Neural progenitor cell (in vitro differentiated cells): ENCODE measurements at regions not wholly inside any gene's neighbourhood (a gene's known extent, or its start where the extent isn't known, plus 50 kb on each side); places are given as distances from the start of the nearest gene placed in this dataset.
A peak's percentile ranks its signal among the peaks of the same experiment; 100 is the strongest.

Experiments used
- DNase-seq: peaks from one replicate; pipeline ENCODE4 v3.0.0-alpha.2; 2016; ENCODE audit warnings: low spot score
- H2AFZ ChIP-seq: fragments of 200-600 bp; sonication (generic); replicated peaks from 2 replicates; pipeline ENCODE4 v1.6.1; 2016; ENCODE audit warnings: antibody characterized with exemption
- H3F3A ChIP-seq: fragments of 200-600 bp; sonication (generic); 2 replicates; pipeline ENCODE4 v1.6.1; 2016; ENCODE audit warnings: antibody characterized with exemption, low read depth
- H3K27ac ChIP-seq: fragments of 200-600 bp; sonication (generic); 2 replicates; pipeline ENCODE4 v1.5.1; 2016; ENCODE audit warnings: mild to moderate bottlenecking
- H3K27me3 ChIP-seq: fragments of 200-600 bp; sonication (generic); 2 replicates; pipeline ENCODE4 v1.6.1; 2016; ENCODE audit warnings: mild to moderate bottlenecking, moderate library complexity
- H3K36me3 ChIP-seq: fragments of 200-600 bp; sonication (generic); 2 replicates; pipeline ENCODE4 v1.5.1; 2016
- H3K4me1 ChIP-seq: fragments of 200-600 bp; sonication (generic); 2 replicates; pipeline ENCODE4 v1.6.1; 2016; ENCODE audit warnings: mixed run types
- H3K4me2 ChIP-seq: fragments of 200-600 bp; sonication (generic); 2 replicates; pipeline ENCODE4 v1.6.1; 2016
- H3K4me3 ChIP-seq: fragments of 200-600 bp; sonication (generic); 2 replicates; pipeline ENCODE4 v1.5.1; 2016
- H3K79me2 ChIP-seq: fragments of 200-600 bp; sonication (generic); 2 replicates; pipeline ENCODE4 v1.6.1; 2016; ENCODE audit warnings: low read depth
- H3K9ac ChIP-seq: fragments of 200-600 bp; sonication (generic); 2 replicates; pipeline ENCODE4 v1.6.1; 2016
- H3K9me3 ChIP-seq: fragments of 200-600 bp; sonication (generic); 2 replicates; pipeline ENCODE4 v1.5.1; 2016; ENCODE audit warnings: low read depth
- H4K20me1 ChIP-seq: fragments of 200-600 bp; sonication (generic); 2 replicates; pipeline ENCODE4 v1.6.1; 2016; ENCODE audit warnings: low read depth
- H3K27ac Mint-ChIP-seq: 3 replicates; pipeline ENCODE4 v1.8.0; 2021; ENCODE audit warnings: mixed read lengths
- H3K27me3 Mint-ChIP-seq: 2 replicates; pipeline ENCODE4 v1.8.0; 2022; ENCODE audit warnings: low read depth, mild to moderate bottlenecking, inconsistent platforms, moderate library complexity, mixed read lengths; ENCODE audit not compliant: insufficient read depth
- H3K36me3 Mint-ChIP-seq: 3 replicates; pipeline ENCODE4 v1.8.0; 2021; ENCODE audit warnings: mixed read lengths
- H3K4me1 Mint-ChIP-seq: 3 replicates; pipeline ENCODE4 v1.8.0; 2021; ENCODE audit warnings: mixed read lengths
- H3K4me3 Mint-ChIP-seq: 3 replicates; pipeline ENCODE4 v1.8.0; 2021; ENCODE audit warnings: mild to moderate bottlenecking, moderate library complexity, mixed read lengths
- H3K9me3 Mint-ChIP-seq: 3 replicates; pipeline ENCODE4 v1.8.0; 2020; ENCODE audit warnings: mixed read lengths
- EZH2 ChIP-seq: fragments of 200-600 bp; sonication (generic); IDR thresholded peaks from 2 replicates; pipeline ENCODE4 v1.6.1; 2017; ENCODE audit warnings: antibody characterized with exemption, mild to moderate bottlenecking, moderate library complexity
- EZH2phosphoT487 ChIP-seq: fragments of 200-600 bp; sonication (generic); IDR thresholded peaks from 2 replicates; pipeline ENCODE4 v1.6.1; 2017; ENCODE audit warnings: antibody characterized with exemption
- TF ChIP-seq, protein P1 (sequence below): fragments of 200-600 bp; sonication (generic); IDR thresholded peaks from 2 replicates; pipeline ENCODE4 v1.5.1; 2017; ENCODE audit warnings: antibody characterized with exemption, mild to moderate bottlenecking

DNA sequence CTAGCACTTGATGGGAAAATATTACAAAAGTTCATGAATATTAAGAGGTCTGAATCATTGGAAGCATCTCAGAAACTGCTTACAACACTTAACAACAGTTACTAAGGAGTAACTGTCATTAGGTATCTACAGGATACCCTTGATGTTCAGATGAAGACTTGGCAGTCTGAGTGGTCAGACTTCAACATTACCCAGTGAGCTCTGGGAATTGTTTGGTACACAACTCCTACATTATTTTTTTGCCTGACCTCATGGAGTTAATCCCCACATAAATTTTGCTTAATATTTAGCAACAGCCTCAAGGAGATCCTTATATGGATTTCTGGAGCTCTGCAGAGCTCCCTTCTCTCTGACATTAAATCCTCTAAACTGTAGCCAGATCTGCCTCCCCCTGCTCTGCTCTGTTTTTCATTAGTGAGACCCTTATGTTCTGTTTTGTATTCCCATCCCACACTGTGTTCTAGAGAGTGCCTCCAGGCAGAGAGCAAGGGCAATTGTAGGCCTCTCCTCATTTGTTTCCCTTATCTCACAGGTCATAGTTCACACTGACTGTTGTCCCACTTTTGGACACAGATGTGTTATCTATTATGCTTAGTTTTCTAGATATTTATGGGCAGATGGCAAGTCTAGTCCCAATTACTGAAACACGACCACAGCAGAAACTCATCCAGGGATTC lies 368.8 kb downstream of the GASK1B start:
- no peak overlapping the region for H3K9ac ChIP-seq
- H3K27me3 ChIP-seq: no peaks in the 10 kb centered on the region
- no peak overlapping the region for H2AFZ ChIP-seq
- no peaks in the 10 kb centered on the region for H3K9me3 ChIP-seq
- no peak overlapping the region for H3K27ac ChIP-seq
- H3K27me3 Mint-ChIP-seq: no peaks in the 10 kb centered on the region
- no peaks in the 10 kb centered on the region for H4K20me1 ChIP-seq
- H3K4me2 ChIP-seq: no peak overlapping the region
- peaks cover 7% of the 10 kb centered on the region for H3K4me1 Mint-ChIP-seq
- no peaks in the 10 kb centered on the region for H3K36me3 ChIP-seq
- H3K4me1 ChIP-seq: no peaks in the 10 kb centered on the region
- no peaks in the 10 kb centered on the region for H3K36me3 Mint-ChIP-seq
- no peak overlapping the region for H3K4me3 Mint-ChIP-seq
- H3F3A ChIP-seq: no peaks in the 10 kb centered on the region
- H3K27ac Mint-ChIP-seq: peak overlapping the region; percentile 67
- no peak overlapping the region for H3K4me3 ChIP-seq
- no peaks in the 10 kb centered on the region for H3K79me2 ChIP-seq
- TF ChIP-seq EZH2 (no peak), EZH2phosphoT487 (no peak)
- TF ChIP-seq, protein P1, sequence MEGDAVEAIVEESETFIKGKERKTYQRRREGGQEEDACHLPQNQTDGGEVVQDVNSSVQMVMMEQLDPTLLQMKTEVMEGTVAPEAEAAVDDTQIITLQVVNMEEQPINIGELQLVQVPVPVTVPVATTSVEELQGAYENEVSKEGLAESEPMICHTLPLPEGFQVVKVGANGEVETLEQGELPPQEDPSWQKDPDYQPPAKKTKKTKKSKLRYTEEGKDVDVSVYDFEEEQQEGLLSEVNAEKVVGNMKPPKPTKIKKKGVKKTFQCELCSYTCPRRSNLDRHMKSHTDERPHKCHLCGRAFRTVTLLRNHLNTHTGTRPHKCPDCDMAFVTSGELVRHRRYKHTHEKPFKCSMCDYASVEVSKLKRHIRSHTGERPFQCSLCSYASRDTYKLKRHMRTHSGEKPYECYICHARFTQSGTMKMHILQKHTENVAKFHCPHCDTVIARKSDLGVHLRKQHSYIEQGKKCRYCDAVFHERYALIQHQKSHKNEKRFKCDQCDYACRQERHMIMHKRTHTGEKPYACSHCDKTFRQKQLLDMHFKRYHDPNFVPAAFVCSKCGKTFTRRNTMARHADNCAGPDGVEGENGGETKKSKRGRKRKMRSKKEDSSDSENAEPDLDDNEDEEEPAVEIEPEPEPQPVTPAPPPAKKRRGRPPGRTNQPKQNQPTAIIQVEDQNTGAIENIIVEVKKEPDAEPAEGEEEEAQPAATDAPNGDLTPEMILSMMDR: no peak
- H3K9me3 Mint-ChIP-seq: peaks cover 10% of the 10 kb centered on the region
- no peak for DNase-seq

DNA sequence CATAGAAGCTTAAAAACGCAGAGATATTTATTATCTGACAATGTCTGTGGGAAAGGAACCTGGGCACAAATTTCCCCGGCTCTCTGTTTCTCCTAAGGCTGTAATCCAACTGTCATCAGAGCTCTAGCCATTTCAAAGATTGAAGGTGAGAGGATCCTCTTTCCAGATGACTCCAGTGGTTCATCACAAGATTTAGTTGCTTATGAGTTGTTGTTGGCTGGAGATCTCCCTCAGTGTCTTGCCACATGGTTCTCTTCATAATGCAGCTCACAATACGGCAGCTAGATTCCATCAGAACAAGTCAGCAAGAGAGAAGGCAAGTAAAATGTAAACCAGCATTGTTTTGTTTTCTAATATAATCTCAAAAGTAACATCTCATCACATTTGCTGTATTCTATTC lies 369.4 kb downstream of the GASK1B start:
- Histone ChIP-seq H3K4me2 (no peak overlapping the region), H3F3A (no peaks in the 10 kb centered on the region), H3K79me2 (no peaks in the 10 kb centered on the region), H3K36me3 (no peaks in the 10 kb centered on the region), H3K9ac (no peak overlapping the region), H3K4me3 (no peak overlapping the region), H3K27ac (no peak overlapping the region), H3K4me1 (no peaks in the 10 kb centered on the region), H4K20me1 (no peaks in the 10 kb centered on the region), H2AFZ (no peak overlapping the region), H3K9me3 (no peaks in the 10 kb centered on the region), H3K27me3 (no peaks in the 10 kb centered on the region)
- H3K27ac Mint-ChIP-seq: peak overlapping the region; percentile 85
- H3K4me1 Mint-ChIP-seq: peaks cover 7% of the 10 kb centered on the region
- no peak for DNase-seq
- TF ChIP-seq, protein P1: no peak
- no peak for TF ChIP-seq EZH2phosphoT487
- no peak for TF ChIP-seq EZH2
- H3K27me3 Mint-ChIP-seq: no peaks in the 10 kb centered on the region
- peaks cover 10% of the 10 kb centered on the region for H3K9me3 Mint-ChIP-seq
- H3K4me3 Mint-ChIP-seq: no peak overlapping the region
- no peaks in the 10 kb centered on the region for H3K36me3 Mint-ChIP-seq

DNA sequence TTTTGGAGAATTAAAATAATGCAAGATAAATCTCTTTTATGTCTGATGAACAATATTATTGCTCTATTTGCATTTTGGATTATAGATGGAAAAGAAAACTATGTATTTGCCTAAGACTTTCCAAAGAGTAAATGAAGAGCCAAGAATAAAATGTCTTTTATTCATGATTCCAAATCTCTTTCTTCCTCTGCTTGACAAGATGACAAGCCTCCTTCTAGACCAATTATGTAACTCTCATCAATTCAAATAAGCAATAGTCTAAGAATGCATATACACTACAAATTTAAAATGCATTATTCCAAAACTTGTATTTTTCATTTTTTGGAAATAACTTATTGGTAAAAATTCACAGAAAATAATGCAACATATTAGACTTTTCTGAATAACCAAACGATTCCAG lies 377.3 kb downstream of the GASK1B start:
- no peaks in the 10 kb centered on the region for H3K4me1 Mint-ChIP-seq
- no peaks in the 10 kb centered on the region for H3K27me3 Mint-ChIP-seq
- no peaks in the 10 kb centered on the region for H3K36me3 Mint-ChIP-seq
- no peaks in the 10 kb centered on the region for H3K36me3 ChIP-seq
- no peak overlapping the region for H3K4me2 ChIP-seq
- H3K4me3 Mint-ChIP-seq: no peak overlapping the region
- H3K79me2 ChIP-seq: no peaks in the 10 kb centered on the region
- H3K4me1 ChIP-seq: no peaks in the 10 kb centered on the region
- H3K27ac ChIP-seq: no peak overlapping the region
- no peaks in the 10 kb centered on the region for H3K9me3 Mint-ChIP-seq
- H4K20me1 ChIP-seq: no peaks in the 10 kb centered on the region
- H3K27ac Mint-ChIP-seq: no peak overlapping the region
- no peaks in the 10 kb centered on the region for H3K9me3 ChIP-seq
- H3K9ac ChIP-seq: no peak overlapping the region
- H2AFZ ChIP-seq: no peak overlapping the region
- H3K27me3 ChIP-seq: no peaks in the 10 kb centered on the region
- no peak for TF ChIP-seq EZH2phosphoT487
- TF ChIP-seq EZH2: no peak
- TF ChIP-seq, protein P1: no peak
- no peak for DNase-seq
- no peak overlapping the region for H3K4me3 ChIP-seq
- H3F3A ChIP-seq: no peaks in the 10 kb centered on the region
